ENCODE measurements at regions not wholly inside any gene's neighbourhood (a gene's known extent, or its start where the extent isn't known, plus 50 kb on each side); places are given as distances from the start of the nearest gene placed in this dataset.

Small RNA genes lying in the stretch of these regions (small RNA-seq; reads per million reads assigned to genes)
- gene AC023449.1 = 0 reads per million in 2 experiments
